Fibroblast of lung (primary cell): ENCODE measurements at regions not wholly inside any gene's neighbourhood (a gene's known extent, or its start where the extent isn't known, plus 50 kb on each side); places are given as distances from the start of the nearest gene placed in this dataset.

Experiments
- CTCF ChIP-seq, 2 donors: IDR thresholded peaks in 1 of 2; conservative IDR thresholded peaks in 1 of 2; 1 replicate in 1 of 2; 2 replicates in 1 of 2; pipeline ENCODE4 v1.5.1; 2011 to 2012; ENCODE audit warnings: low read length in 2 of 2, control low read depth in 1 of 2, inconsistent platforms in 1 of 2, low read depth in 1 of 2, mild to moderate bottlenecking in 1 of 2
- EZH2 ChIP-seq: IDR thresholded peaks from 2 replicates; pipeline ENCODE4 v1.5.1; 2012; ENCODE audit warnings: low read length, control low read depth, mild to moderate bottlenecking; ENCODE audit errors: missing control alignments

GRCh38 chr21:36640174-36640720, 58.7 kb upstream of the SIM2 start:
- TF ChIP-seq CTCF (conservative IDR thresholded peaks at IDR 0.05 in 1 of 2, IDR thresholded peaks at IDR 0.05 in 1 of 2; ENCODE audit: low read depth in 1 of 2, low read length in 2 of 2): no peak
- TF ChIP-seq EZH2: no peak
